ELF-1 (cell line): ENCODE measurements at regions not wholly inside any gene's neighbourhood (a gene's known extent, or its start where the extent isn't known, plus 50 kb on each side); places are given as distances from the start of the nearest gene placed in this dataset.
"Not testable (repeated sequence)": the region's sequence is repeated elsewhere in the genome, so short reads cannot be mapped to it uniquely, and the experiment has no call there.

Source experiments
- DNase-seq: peaks from one replicate; pipeline ENCODE4 v3.0.0-alpha.2; 2016; ENCODE audit warnings: low read depth, low spot score

- DNase-seq: no peak
These were observed 83.4 kb downstream of the TNFRSF13B start for GRCh38 chr17:16888413-16889087.

GRCh38 chr17:16887523-16888095 lies 84.3 kb downstream of the TNFRSF13B start:
- no peak for DNase-seq

- DNase-seq: no peak
These were observed 85.1 kb downstream of the TNFRSF13B start for GRCh38 chr17:16886655-16887322.

- not testable (repeated sequence) for DNase-seq
These were observed 86.7 kb downstream of the TNFRSF13B start for GRCh38 chr17:16885204-16885603.

DNA sequence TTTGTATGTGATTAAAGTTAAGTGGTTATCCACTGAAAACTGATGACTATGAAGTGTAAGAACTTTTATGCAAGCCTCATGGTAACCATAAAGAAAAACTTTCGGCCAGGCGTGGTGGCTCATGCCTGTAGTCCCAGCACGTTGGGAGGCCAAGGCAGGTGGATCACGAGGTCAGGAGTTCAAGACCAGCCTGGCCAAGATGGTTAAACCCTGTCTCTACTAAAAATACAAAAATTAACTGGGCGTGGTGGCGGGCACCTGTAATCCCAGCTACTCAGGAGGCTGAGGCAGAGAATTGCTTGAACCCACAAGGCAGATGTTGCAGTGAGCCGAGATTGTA lies 89.0 kb downstream of the TNFRSF13B start:
- DNase-seq: not testable (repeated sequence)

DNA sequence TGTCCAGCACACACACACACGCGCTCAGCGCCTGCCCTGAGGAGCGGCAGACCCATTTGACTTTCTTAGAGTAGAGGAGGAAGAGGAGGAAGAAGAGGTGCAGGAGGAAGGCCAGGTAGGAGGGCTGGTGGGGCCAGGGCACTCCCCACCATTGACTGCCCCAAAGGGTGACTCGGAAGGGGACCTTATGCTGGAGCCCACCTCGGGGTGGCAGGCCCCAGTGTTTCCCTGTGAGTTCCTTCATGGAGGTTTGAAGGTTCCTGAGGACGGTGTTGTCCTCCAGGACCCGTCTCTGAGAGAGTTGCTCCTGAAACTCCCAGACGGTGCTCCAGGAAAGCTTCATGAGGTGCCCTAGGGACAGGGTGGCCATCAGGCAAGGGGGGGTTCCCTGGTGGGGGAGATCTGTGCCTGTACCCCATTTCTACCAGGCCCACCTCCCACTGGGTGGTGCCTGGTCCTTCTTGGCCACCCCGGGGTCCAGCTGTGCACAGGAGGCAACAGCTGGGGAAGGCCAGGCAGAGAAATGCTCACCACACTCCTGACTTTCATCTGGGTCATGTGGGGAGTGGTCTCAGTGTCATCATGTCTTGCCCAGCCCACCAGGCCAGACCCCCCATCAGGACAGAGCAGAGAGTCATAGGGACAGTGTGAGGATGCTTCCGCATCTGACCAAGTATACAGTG lies 89.5 kb downstream of the TNFRSF13B start:
- DNase-seq: no peak

DNA sequence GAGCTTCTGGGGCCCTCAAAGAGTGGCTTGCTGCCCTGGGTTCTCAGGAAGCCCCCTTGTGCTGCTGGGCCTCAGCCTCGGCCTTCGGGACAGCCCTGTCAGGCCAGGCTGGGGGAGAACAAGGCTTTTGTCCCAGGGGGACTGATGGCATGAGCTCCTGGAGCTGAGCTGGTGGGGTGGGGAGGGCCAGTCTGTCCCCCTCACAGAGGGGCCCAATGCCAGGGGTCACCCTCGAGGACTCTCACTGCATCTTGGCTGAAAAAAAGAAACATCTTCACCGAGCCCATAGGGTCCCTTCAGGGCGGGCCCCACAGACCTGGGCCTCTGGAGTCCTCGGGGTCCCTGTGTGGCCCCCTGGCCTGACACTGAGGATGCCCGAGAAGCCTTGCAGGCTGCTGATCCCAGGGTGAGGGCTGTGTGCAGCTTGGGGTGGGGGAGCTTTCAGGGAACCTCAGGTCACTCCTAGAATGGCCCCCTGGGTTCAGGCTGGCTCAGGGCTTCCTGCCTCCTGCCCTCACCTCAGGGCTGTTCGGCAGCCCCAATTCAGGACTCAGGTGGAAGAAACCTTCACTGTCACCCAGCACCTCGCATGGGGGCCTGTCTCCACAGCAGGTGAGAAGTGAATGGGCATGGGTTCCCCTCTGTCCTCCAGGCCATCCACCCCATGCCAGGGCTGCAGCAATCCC lies 90.5 kb downstream of the TNFRSF13B start:
- no peak for DNase-seq

DNA sequence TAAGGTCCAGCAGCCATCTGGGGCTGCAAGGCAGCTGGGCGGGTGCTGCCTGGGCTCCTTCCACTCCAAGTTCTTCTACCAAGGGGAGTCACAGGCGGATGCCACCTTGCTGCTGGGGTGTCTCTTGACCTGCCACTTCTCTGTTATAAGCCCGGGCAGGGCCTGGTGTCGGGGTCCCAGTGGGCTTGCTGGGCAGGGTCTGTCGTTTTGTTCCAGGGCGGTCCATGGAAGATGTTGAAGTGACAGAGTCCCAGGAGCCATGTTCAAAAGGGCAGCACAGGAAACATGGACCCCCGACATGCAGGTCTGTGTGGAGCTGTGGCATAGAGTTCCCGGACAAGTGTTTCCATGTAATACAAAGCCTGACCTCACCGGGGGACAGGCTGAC lies 91.1 kb downstream of the TNFRSF13B start:
- no peak for DNase-seq

- no peak for DNase-seq
These were observed 91.6 kb downstream of the TNFRSF13B start for GRCh38 chr17:16880121-16880842.

- DNase-seq: no peak
These were observed 92.2 kb downstream of the TNFRSF13B start for GRCh38 chr17:16879686-16880085.

GRCh38 chr17:16878606-16879005 lies 93.3 kb downstream of the TNFRSF13B start:
- no peak for DNase-seq

GRCh38 chr17:16878084-16878483 lies 93.8 kb downstream of the TNFRSF13B start:
- DNase-seq: no peak

DNA sequence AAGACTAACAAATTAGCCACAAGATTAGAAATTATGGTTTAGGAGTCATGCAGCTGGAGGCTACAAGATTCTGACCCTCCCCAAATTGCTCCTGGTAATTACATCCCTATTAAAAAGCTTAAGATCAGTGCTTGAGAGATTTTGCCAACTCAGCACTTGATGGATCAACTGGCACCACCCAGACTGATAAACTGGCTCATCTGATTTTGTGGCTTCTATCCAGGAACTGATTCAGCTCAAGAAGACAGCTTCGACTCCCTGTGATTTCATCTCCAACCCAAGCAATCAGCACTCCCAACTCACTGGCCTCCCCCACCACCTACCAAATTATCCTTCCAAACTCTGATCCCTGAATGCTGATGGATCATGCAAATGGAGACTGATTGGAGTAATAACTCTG lies 94.8 kb downstream of the TNFRSF13B start:
- DNase-seq: no peak

- no peak for DNase-seq
These were observed 96.3 kb downstream of the TNFRSF13B start for GRCh38 chr17:16875662-16876061.

DNA sequence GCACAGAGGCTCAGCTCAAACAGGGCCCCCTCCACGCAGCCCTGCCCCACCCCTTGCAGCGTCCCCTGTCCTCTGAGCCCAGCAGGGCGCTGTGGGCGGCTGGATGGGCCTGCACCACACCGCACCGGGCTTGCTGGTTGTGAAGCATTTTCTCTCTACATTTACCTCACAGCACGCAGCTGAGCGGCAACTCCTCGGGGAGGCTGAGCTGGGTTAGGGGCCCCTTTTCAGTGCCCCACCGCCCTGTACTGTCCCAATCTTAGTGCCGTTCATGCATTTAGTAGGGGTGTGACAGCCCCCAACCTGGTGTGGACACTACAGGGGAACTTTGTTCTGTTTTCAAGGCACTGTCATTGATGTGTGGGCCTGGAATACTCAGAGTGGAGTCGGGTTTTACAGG lies 97.7 kb downstream of the TNFRSF13B start:
- DNase-seq: not testable (repeated sequence)

- DNase-seq: peak; percentile 64
These were observed 98.5 kb downstream of the TNFRSF13B start for GRCh38 chr17:16873174-16874035.

- DNase-seq: no peak
These were observed 99.4 kb downstream of the TNFRSF13B start for GRCh38 chr17:16872351-16873173.

GRCh38 chr17:16871446-16872190 lies 100.3 kb downstream of the TNFRSF13B start:
- DNase-seq: not testable (repeated sequence)
